Hepatocyte (in vitro differentiated cells): ENCODE measurements at regions not wholly inside any gene's neighbourhood (a gene's known extent, or its start where the extent isn't known, plus 50 kb on each side); places are given as distances from the start of the nearest gene placed in this dataset.
A peak's percentile ranks its signal among the peaks of the same experiment; 100 is the strongest.

ENCODE experiments used
- DNase-seq: peaks from one replicate; pipeline ENCODE4 v3.0.0-alpha.2; 2016; ENCODE audit warnings: low spot score
- H2AFZ ChIP-seq: fragments of 200-600 bp; sonication (generic); 2 replicates; pipeline ENCODE4 v1.6.0; 2016; ENCODE audit warnings: antibody characterized with exemption, mild to moderate bottlenecking
- H3K27ac ChIP-seq: fragments of 200-600 bp; sonication (generic); 2 replicates; pipeline ENCODE4 v1.5.1; 2016; ENCODE audit warnings: mild to moderate bottlenecking
- H3K27me3 ChIP-seq: fragments of 200-600 bp; sonication (generic); 2 replicates; pipeline ENCODE4 v1.6.1; 2016
- H3K36me3 ChIP-seq: fragments of 200-600 bp; sonication (generic); replicated peaks from 2 replicates; pipeline ENCODE4 v1.5.1; 2016; ENCODE audit warnings: low read depth; ENCODE audit not compliant: insufficient read depth
- H3K4me1 ChIP-seq: fragments of 200-600 bp; sonication (generic); 2 replicates; pipeline ENCODE4 v1.5.1; 2016; ENCODE audit warnings: mild to moderate bottlenecking, moderate library complexity; ENCODE audit not compliant: insufficient read depth
- H3K4me2 ChIP-seq: fragments of 200-600 bp; sonication (generic); 2 replicates; pipeline ENCODE4 v1.6.0; 2016
- H3K4me3 ChIP-seq: fragments of 200-600 bp; sonication (generic); 2 replicates; pipeline ENCODE4 v1.5.1; 2016; ENCODE audit warnings: mild to moderate bottlenecking
- H3K79me2 ChIP-seq: fragments of 200-600 bp; sonication (generic); 2 replicates; pipeline ENCODE4 v1.6.0; 2017; ENCODE audit warnings: mild to moderate bottlenecking
- H3K9me2 ChIP-seq: fragments of 200-600 bp; sonication (generic); replicated peaks from 2 replicates; pipeline ENCODE4 v1.6.0; 2017; ENCODE audit warnings: mild to moderate bottlenecking; ENCODE audit not compliant: insufficient read depth
- H3K9me3 ChIP-seq: fragments of 200-600 bp; sonication (generic); 2 replicates; pipeline ENCODE4 v1.5.1; 2016; ENCODE audit warnings: low read depth, mild to moderate bottlenecking
- H4K20me1 ChIP-seq: fragments of 200-600 bp; sonication (generic); 2 replicates; pipeline ENCODE4 v1.6.0; 2016; ENCODE audit warnings: mild to moderate bottlenecking; ENCODE audit not compliant: insufficient read depth, poor library complexity, severe bottlenecking
- CTCF ChIP-seq: fragments of 200-600 bp; sonication (generic); IDR thresholded peaks from 2 replicates; pipeline ENCODE4 v1.5.1; 2016; ENCODE audit warnings: antibody characterized with exemption, mild to moderate bottlenecking; ENCODE audit not compliant: poor library complexity
- EZH2 ChIP-seq: fragments of 200-600 bp; sonication (generic); IDR thresholded peaks from 2 replicates; pipeline ENCODE4 v1.6.1; 2016; ENCODE audit warnings: antibody characterized with exemption, mild to moderate bottlenecking, borderline replicate concordance
- EZH2phosphoT487 ChIP-seq: fragments of 200-600 bp; sonication (generic); IDR thresholded peaks from one replicate; pipeline ENCODE4 v1.6.1; 2018; ENCODE audit warnings: antibody characterized with exemption, mild to moderate bottlenecking, low read depth, moderate library complexity; ENCODE audit not compliant: unreplicated experiment, severe bottlenecking
- WGBS: methylation state at CpG from one replicate; pipeline ENCODE4 v1.1.6; 2016; ENCODE audit warnings: low lambda C conversion rate; ENCODE audit errors: missing lambda C conversion rate; 5-methylcytosine and 5-hydroxymethylcytosine counted together

DNA sequence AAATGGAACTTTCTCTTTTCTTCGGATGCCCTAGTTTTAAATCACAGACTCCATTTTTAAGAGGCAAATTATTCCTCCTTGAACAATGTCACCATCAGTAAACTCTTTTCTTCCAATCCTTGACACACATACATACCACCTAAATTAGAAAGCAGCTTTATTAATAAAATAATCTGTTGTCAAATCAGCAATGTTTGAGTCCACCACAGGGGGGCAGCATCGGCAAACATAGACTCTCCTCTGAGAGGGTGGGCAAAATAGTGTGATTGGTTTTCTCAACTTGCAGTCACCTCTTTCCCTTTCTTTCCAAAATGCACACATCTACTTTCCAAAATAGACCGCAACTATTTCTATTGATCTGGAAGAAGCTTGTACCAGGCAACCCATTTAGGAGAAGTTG lies 438.4 kb upstream of the OR4E1 start:
- TF ChIP-seq EZH2phosphoT487 (no peak), CTCF (peak; percentile 47), EZH2 (no peak)
- no peaks in the 10 kb centered on the region for H4K20me1 ChIP-seq
- H3K27ac ChIP-seq = no peak overlapping the region
- H3K4me2 ChIP-seq = no peak overlapping the region
- H2AFZ ChIP-seq = no peak overlapping the region
- 67% methylated on average over 3 of the region's 3 CpGs for WGBS
- H3K4me3 ChIP-seq = no peak overlapping the region
- H3K79me2 ChIP-seq = no peaks in the 10 kb centered on the region
- no peaks in the 10 kb centered on the region for H3K9me2 ChIP-seq
- H3K27me3 ChIP-seq = peaks cover 10% of the 10 kb centered on the region
- peaks cover 4% of the 10 kb centered on the region for H3K4me1 ChIP-seq
- no peaks in the 10 kb centered on the region for H3K36me3 ChIP-seq
- peak; percentile 13 for DNase-seq
- no peaks in the 10 kb centered on the region for H3K9me3 ChIP-seq

DNA sequence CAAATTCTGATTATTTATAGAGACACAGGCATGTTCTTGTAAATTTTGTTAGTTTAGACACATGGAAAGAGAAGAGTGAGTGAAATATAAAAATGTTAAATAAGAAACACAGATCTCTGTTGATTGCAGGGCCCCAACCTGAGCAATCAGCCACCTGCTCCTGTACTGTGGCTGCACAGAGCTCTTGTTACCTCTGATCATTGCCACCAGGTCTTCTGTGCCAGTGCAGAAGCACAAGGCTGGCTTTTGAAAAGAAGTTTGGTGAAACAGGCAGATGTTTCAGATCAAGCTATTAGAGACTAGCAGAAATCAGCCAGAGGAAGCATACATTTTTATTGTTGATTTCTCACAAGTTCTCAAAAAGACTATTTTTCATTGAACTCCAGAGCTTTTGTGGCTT lies 434.1 kb upstream of the OR4E1 start:
- H3K36me3 ChIP-seq = no peaks in the 10 kb centered on the region
- peaks cover 4% of the 10 kb centered on the region for H3K4me1 ChIP-seq
- no peak for DNase-seq
- no peaks in the 10 kb centered on the region for H3K79me2 ChIP-seq
- peaks cover 3% of the 10 kb centered on the region for H3K27me3 ChIP-seq
- TF ChIP-seq EZH2 (no peak), EZH2phosphoT487 (no peak)
- H3K4me2 ChIP-seq = no peak overlapping the region
- no peak overlapping the region for H2AFZ ChIP-seq
- no peak overlapping the region for H3K4me3 ChIP-seq
- H3K9me3 ChIP-seq = no peaks in the 10 kb centered on the region
- no peaks in the 10 kb centered on the region for H4K20me1 ChIP-seq
- H3K27ac ChIP-seq = no peak overlapping the region
- no peaks in the 10 kb centered on the region for H3K9me2 ChIP-seq

DNA sequence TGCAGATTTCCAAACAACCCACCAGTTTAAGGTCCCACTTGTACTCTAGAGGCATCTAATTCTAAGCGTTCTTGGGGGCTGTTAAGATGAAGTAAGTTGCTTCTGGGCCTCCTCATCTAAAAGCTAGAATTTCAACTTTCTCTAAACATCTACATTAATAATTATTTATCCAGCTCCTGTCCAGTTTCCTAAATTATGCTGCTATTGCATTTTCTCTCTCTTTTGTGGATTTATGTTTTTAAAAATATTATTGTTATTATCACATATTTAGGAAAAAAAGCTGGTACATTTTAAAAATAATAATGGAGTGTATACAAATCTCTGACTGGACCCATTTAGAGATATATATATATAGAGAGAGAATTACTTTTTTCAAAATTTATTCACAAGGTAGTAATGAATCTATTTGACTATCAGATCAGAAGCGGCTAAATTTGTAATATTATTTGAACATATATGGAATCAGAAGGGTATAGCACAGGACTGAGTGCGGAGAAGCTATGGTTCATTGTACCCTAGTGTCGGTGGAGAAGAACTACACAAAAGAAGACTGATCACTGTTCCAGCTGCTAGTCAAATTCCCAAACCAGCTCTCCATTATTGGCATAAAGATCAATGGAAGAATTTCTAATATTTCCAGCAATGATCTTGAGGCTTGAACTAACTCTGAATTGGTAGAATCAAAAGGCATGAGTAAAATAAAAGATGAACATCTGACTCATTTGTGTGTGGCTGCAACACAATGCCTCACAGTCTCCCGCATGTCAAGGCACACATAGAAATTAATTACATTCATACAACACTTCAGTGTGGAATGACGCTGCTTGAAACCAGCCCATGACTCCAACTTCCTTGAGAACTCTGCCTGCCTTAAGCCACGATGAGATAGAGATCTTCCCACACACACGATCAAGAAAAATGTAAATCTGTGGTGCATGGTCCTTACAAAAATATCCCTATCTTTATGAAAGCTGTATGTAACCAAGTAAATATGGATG lies 433.4 kb upstream of the OR4E1 start:
- Histone ChIP-seq H3K4me1 (peaks cover 4% of the 10 kb centered on the region), H3K27me3 (peaks cover 3% of the 10 kb centered on the region), H3K79me2 (no peaks in the 10 kb centered on the region), H2AFZ (no peak overlapping the region), H3K9me2 (no peaks in the 10 kb centered on the region), H3K9me3 (no peaks in the 10 kb centered on the region), H3K4me2 (no peak overlapping the region), H3K36me3 (no peaks in the 10 kb centered on the region), H4K20me1 (no peaks in the 10 kb centered on the region), H3K4me3 (no peak overlapping the region), H3K27ac (no peak overlapping the region)
- 77% methylated on average over 8 of the region's 8 CpGs for WGBS
- DNase-seq = no peak
- TF ChIP-seq CTCF (no peak), EZH2 (no peak), EZH2phosphoT487 (no peak)

DNA sequence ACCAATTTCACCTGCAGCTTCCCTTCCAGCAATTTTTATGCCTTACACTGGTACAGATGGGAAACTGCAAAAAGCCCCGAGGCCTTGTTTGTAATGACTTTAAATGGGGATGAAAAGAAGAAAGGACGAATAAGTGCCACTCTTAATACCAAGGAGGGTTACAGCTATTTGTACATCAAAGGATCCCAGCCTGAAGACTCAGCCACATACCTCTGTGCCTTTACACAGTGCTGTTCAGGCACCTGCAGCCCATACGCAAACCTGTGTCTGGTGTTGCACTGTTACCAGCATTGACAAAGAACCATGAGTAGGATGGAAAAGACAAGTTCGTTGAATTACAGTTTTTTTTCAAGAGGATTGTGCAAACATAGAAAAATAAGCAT lies 432.0 kb upstream of the OR4E1 start:
- no peak overlapping the region for H3K4me2 ChIP-seq
- H3K27me3 ChIP-seq = peaks cover 3% of the 10 kb centered on the region
- H3K9me3 ChIP-seq = no peaks in the 10 kb centered on the region
- no peak overlapping the region for H2AFZ ChIP-seq
- WGBS = 81% methylated on average over 4 of the region's 4 CpGs
- H3K36me3 ChIP-seq = no peaks in the 10 kb centered on the region
- no peaks in the 10 kb centered on the region for H3K79me2 ChIP-seq
- H3K4me1 ChIP-seq = peaks cover 4% of the 10 kb centered on the region
- H3K4me3 ChIP-seq = no peak overlapping the region
- no peaks in the 10 kb centered on the region for H4K20me1 ChIP-seq
- no peak for DNase-seq
- no peaks in the 10 kb centered on the region for H3K9me2 ChIP-seq
- TF ChIP-seq CTCF (no peak), EZH2 (no peak), EZH2phosphoT487 (no peak)
- H3K27ac ChIP-seq = no peak overlapping the region
